CD14-positive monocyte (primary cell): ENCODE measurements at regions not wholly inside any gene's neighbourhood (a gene's known extent, or its start where the extent isn't known, plus 50 kb on each side); places are given as distances from the start of the nearest gene placed in this dataset.

ENCODE experiments used
- DNase-seq, 3 donors: peaks; one replicate each; pipeline ENCODE4 v3.0.0-alpha.2; 2011 to 2022
- H2AFZ ChIP-seq: 2 replicates; pipeline ENCODE4 v1.6.0; 2012; ENCODE audit warnings: mild to moderate bottlenecking, low read depth, low read length, inconsistent platforms; ENCODE audit not compliant: insufficient read depth, poor library complexity, severe bottlenecking
- H3K27ac ChIP-seq, 2 donors: 1 replicate in 1 of 2; 2 replicates in 1 of 2; pipeline ENCODE4 v1.5.1; 2012 to 2013; ENCODE audit warnings: low read length in 2 of 2, control low read depth in 1 of 2, inconsistent platforms in 1 of 2, low read depth in 1 of 2, mild to moderate bottlenecking in 1 of 2
- H3K27me3 ChIP-seq, 2 donors: one replicate each; pipeline versions ENCODE4 v1.6.0 to v1.6.1; 2011 to 2013; ENCODE audit warnings: low read length in 2 of 2; ENCODE audit not compliant: control insufficient read depth in 2 of 2, insufficient read depth in 2 of 2
- H3K36me3 ChIP-seq, 2 donors: replicated peaks in 1 of 2; 1 replicate in 1 of 2; 2 replicates in 1 of 2; pipeline versions ENCODE4 v1.5.1 to v1.6.1; 2012 to 2013; ENCODE audit warnings: low read length in 2 of 2, control low read depth in 1 of 2, inconsistent platforms in 1 of 2, mild to moderate bottlenecking in 1 of 2; ENCODE audit not compliant: insufficient read depth in 2 of 2, control insufficient read depth in 1 of 2
- H3K4me1 ChIP-seq, 2 donors: 1 replicate in 1 of 2; 2 replicates in 1 of 2; pipeline versions ENCODE4 v1.5.1 to v1.6.1; 2012 to 2013; ENCODE audit warnings: low read length in 2 of 2, control low read depth in 1 of 2, inconsistent platforms in 1 of 2, mild to moderate bottlenecking in 1 of 2, moderate library complexity in 1 of 2; ENCODE audit not compliant: insufficient read depth in 2 of 2, control insufficient read depth in 1 of 2
- H3K4me2 ChIP-seq: replicated peaks from 2 replicates; pipeline ENCODE3; 2012; ENCODE audit warnings: low read length, moderate library complexity, mild to moderate bottlenecking; ENCODE audit not compliant: poor library complexity, severe bottlenecking; ENCODE audit errors: extremely low read depth
- H3K4me3 ChIP-seq, 3 experiments: fragments of 200-600 bp in 1 of 3; sonication (generic) in 1 of 3; replicated peaks in 1 of 3; 1 replicate in 2 of 3; 2 replicates in 1 of 3; pipeline ENCODE4 v1.5.1; 2011 to 2013; ENCODE audit warnings: low read length in 3 of 3, mild to moderate bottlenecking in 3 of 3, control low read depth in 2 of 3, low read depth in 2 of 3, inconsistent platforms in 1 of 3, moderate library complexity in 1 of 3
- H3K79me2 ChIP-seq: 2 replicates; pipeline ENCODE4 v1.6.0; 2012; ENCODE audit warnings: mild to moderate bottlenecking, control low read depth, inconsistent platforms, low read length, moderate library complexity; ENCODE audit not compliant: insufficient read depth
- H3K9ac ChIP-seq: 2 replicates; pipeline ENCODE4 v1.6.0; 2017; ENCODE audit warnings: low read length, mild to moderate bottlenecking; ENCODE audit not compliant: insufficient read depth, poor library complexity, severe bottlenecking
- H3K9me3 ChIP-seq, 2 donors: replicated peaks in 1 of 2; 1 replicate in 1 of 2; 2 replicates in 1 of 2; pipeline versions ENCODE4 v1.5.1 to v1.6.1; 2012 to 2013; ENCODE audit warnings: low read length in 2 of 2, control low read depth in 1 of 2; ENCODE audit not compliant: control insufficient read depth in 1 of 2, insufficient read depth in 1 of 2
- H4K20me1 ChIP-seq: 2 replicates; pipeline ENCODE4 v1.6.0; 2012; ENCODE audit warnings: mild to moderate bottlenecking, low read length, control low read depth, moderate library complexity; ENCODE audit not compliant: insufficient read depth
- H3K27ac Mint-ChIP-seq, 7 donors: one replicate each; pipeline ENCODE4 v1.8.0; 2020; ENCODE audit warnings: mild to moderate bottlenecking in 7 of 7, mixed read lengths in 7 of 7, moderate library complexity in 6 of 7, inconsistent platforms in 2 of 7
- H3K27me3 Mint-ChIP-seq, 3 donors: one replicate each; pipeline ENCODE4 v1.8.0; 2021 to 2022; ENCODE audit warnings: low read depth in 3 of 3, mild to moderate bottlenecking in 3 of 3, mixed read lengths in 3 of 3, moderate library complexity in 3 of 3, inconsistent platforms in 1 of 3
- H3K36me3 Mint-ChIP-seq, 2 donors: one replicate each; pipeline ENCODE4 v1.8.0; 2020; ENCODE audit warnings: mixed read lengths in 2 of 2, inconsistent platforms in 1 of 2, mild to moderate bottlenecking in 1 of 2
- H3K4me1 Mint-ChIP-seq: one replicate; pipeline ENCODE4 v1.8.0; 2020; ENCODE audit warnings: mild to moderate bottlenecking, mixed read lengths
- H3K4me3 Mint-ChIP-seq, 2 donors: one replicate each; pipeline ENCODE4 v1.8.0; 2020; ENCODE audit warnings: mild to moderate bottlenecking in 2 of 2, mixed read lengths in 2 of 2, moderate library complexity in 1 of 2
- H3K9me3 Mint-ChIP-seq, 7 donors: one replicate each; pipeline ENCODE4 v1.8.0; 2020 to 2022; ENCODE audit warnings: mixed read lengths in 7 of 7, mild to moderate bottlenecking in 6 of 7, moderate library complexity in 6 of 7, inconsistent platforms in 2 of 7
- WGBS: methylation state at CpG from one replicate; pipeline ENCODE4 v1.1.5; 2013; ENCODE audit warnings: missing lambda C conversion rate; ENCODE audit not compliant: insufficient coverage; 5-methylcytosine and 5-hydroxymethylcytosine counted together
- intact Hi-C, 2 donors: fragments of 100-400 bp; cut with micrococcal nuclease; formaldehyde crosslinking; loops; one replicate each; pipeline versions ENCODE4 v1.15.0 to v1.15.1; 2023
- TF ChIP-seq, protein P1 (sequence below): fragments of 200-600 bp; IDR thresholded peaks from one replicate; pipeline ENCODE4 v1.8.0; 2022; ENCODE audit warnings: antibody characterized with exemption, mild to moderate bottlenecking

DNA sequence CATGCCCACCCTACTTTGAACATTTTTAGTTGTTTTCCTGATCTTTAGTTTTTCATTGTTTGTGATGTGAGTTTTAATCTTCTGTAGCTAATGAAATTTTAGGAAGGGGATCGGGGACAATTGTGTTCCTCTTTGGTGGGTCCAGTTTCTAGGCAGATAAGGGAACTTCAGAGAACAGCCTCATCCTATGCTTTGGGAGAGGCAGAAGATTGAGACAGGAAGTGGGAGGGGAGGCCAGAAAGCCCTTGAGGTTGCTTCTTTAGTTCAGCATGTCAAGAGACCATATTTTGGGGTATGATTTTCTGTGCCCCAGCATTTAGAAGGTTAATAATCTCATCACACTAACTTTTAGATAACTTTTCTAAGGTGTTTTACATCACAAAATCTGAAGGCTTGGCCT is 191.0 kb downstream of the TANC2 start:
- H3K36me3 ChIP-seq, result no peaks in the 10 kb centered on the region
- no peaks in the 10 kb centered on the region for H3K79me2 ChIP-seq
- H3K4me1 ChIP-seq, result peaks cover 9% of the 10 kb centered on the region in 2 donors
- TF ChIP-seq, protein P1, sequence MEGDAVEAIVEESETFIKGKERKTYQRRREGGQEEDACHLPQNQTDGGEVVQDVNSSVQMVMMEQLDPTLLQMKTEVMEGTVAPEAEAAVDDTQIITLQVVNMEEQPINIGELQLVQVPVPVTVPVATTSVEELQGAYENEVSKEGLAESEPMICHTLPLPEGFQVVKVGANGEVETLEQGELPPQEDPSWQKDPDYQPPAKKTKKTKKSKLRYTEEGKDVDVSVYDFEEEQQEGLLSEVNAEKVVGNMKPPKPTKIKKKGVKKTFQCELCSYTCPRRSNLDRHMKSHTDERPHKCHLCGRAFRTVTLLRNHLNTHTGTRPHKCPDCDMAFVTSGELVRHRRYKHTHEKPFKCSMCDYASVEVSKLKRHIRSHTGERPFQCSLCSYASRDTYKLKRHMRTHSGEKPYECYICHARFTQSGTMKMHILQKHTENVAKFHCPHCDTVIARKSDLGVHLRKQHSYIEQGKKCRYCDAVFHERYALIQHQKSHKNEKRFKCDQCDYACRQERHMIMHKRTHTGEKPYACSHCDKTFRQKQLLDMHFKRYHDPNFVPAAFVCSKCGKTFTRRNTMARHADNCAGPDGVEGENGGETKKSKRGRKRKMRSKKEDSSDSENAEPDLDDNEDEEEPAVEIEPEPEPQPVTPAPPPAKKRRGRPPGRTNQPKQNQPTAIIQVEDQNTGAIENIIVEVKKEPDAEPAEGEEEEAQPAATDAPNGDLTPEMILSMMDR, result no peak
- peak in 2 of 3 donors; percentile 23 for DNase-seq
- peak overlapping the region in 1 of 2 donors; percentile 2 for H3K27ac ChIP-seq
- H3K9ac ChIP-seq, result no peak overlapping the region
- no peaks in the 10 kb centered on the region for H4K20me1 ChIP-seq
- Mint-ChIP-seq H3K4me3 (no peak overlapping the region), H3K36me3 (no peaks in the 10 kb centered on the region), H3K4me1 (peaks cover 7% of the 10 kb centered on the region), H3K27ac (peak overlapping the region in 3 of 7 donors; percentile 48 to 80 (median 56)), H3K27me3 (no peaks in the 10 kb centered on the region), H3K9me3 (peaks cover 0 to 3% (median 0%) of the 10 kb centered on the region in 7 donors)
- no peaks in the 10 kb centered on the region for H3K27me3 ChIP-seq
- WGBS, result 0% methylated on average over 1 of the region's 1 CpG
- H2AFZ ChIP-seq, result peak overlapping the region; percentile 39
- H3K4me2 ChIP-seq, result no peak overlapping the region
- no peaks in the 10 kb centered on the region for H3K9me3 ChIP-seq
- no peak overlapping the region for H3K4me3 ChIP-seq
- intact Hi-C loops, result no loop called here

DNA sequence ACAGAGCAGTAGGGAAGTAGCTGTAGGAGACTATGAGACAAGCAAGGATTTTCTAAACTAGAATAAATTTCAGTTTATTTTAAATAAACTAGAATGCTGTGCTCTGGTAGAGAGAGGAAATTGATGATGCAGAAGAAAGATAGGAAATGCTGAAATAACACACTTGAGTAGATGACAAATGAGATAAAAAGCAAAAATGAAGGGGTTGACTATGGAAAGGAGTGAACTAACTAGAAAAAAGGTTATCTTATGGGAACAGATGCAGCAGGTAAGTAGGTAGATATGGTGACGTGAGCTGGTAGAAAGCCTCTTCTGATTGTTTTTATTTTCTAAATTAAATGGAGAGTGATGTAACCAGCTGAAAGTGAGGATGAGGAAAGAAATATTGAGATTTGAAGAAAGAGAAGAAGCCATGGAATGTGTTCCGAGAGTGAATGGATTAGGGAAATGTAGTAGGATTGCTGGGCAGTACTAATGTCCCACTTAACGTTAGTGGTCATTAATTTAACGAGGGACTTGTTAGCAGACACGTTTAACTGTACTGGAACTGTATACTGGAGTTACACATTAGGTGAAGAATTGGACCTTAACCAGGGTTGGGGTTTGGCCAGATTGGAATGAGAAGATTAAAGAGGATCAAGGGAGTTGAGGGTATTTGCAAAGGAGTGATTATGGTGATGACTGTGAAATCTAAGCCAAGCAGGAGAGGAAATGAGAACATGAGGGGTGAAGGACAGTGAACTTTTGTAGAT is 196.5 kb downstream of the TANC2 start:
- no peak overlapping the region for H3K27ac ChIP-seq
- H2AFZ ChIP-seq, result no peak overlapping the region
- H3K4me3 ChIP-seq, result no peak overlapping the region
- no peaks in the 10 kb centered on the region for H3K27me3 ChIP-seq
- no peak overlapping the region for H3K27ac Mint-ChIP-seq
- peaks cover 0 to 3% (median 0%) of the 10 kb centered on the region in 7 donors for H3K9me3 Mint-ChIP-seq
- peaks cover 6% of the 10 kb centered on the region for H3K4me1 Mint-ChIP-seq
- no peaks in the 10 kb centered on the region for H4K20me1 ChIP-seq
- peaks cover 4 to 9% of the 10 kb centered on the region in 2 donors for H3K4me1 ChIP-seq
- H3K9ac ChIP-seq, result no peak overlapping the region
- TF ChIP-seq, protein P1, result no peak
- DNase-seq, result no peak
- no peaks in the 10 kb centered on the region for H3K9me3 ChIP-seq
- no peak overlapping the region for H3K4me3 Mint-ChIP-seq
- no peak overlapping the region for H3K4me2 ChIP-seq
- intact Hi-C loops, result no loop called here
- H3K27me3 Mint-ChIP-seq, result no peaks in the 10 kb centered on the region
- WGBS, result 96% methylated on average over 5 of the region's 5 CpGs
- H3K36me3 ChIP-seq, result no peaks in the 10 kb centered on the region
- H3K36me3 Mint-ChIP-seq, result no peaks in the 10 kb centered on the region
- no peaks in the 10 kb centered on the region for H3K79me2 ChIP-seq
